ENCODE measurements at regions not wholly inside any gene's neighbourhood (a gene's known extent, or its start where the extent isn't known, plus 50 kb on each side); places are given as distances from the start of the nearest gene placed in this dataset.

GRCh38 chr16:59216291-59216690 is 482.2 kb upstream of the GOT2 start:
- TF ChIP-seq POLR2A (IDR thresholded peaks at IDR 0.05) (no peak), CTCF (IDR thresholded peaks at IDR 0.05) (no peak)
- no peak overlapping the region for H3K27ac ChIP-seq
- WGBS, 2 donors, result 54 to 76% methylated on average over 3 of the region's 3 CpGs
- intact Hi-C loops (cut with DNase I), result no loop called here
- H3K4me3 ChIP-seq, result no peak overlapping the region
- H3K9me3 ChIP-seq, result no peaks in the 10 kb centered on the region
- no peaks in the 10 kb centered on the region for H3K4me1 ChIP-seq
- no peaks in the 10 kb centered on the region for H3K27me3 ChIP-seq
- ATAC-seq (no peak), DNase-seq (no peak)
- no peaks in the 10 kb centered on the region for H3K36me3 ChIP-seq (replicated peaks in 1 of 2; ENCODE audit: insufficient read depth in 1 of 2, low read depth in 2 of 2)

- intact Hi-C loops (cut with DNase I), result no loop called here
- ATAC-seq, result no peak
- Histone ChIP-seq H3K27me3 (no peaks in the 10 kb centered on the region), H3K4me1 (no peaks in the 10 kb centered on the region), H3K36me3 (replicated peaks in 1 of 2; ENCODE audit: insufficient read depth in 1 of 2, low read depth in 2 of 2) (no peaks in the 10 kb centered on the region), H3K27ac (no peak overlapping the region), H3K9me3 (no peaks in the 10 kb centered on the region), H3K4me3 (no peak overlapping the region)
- WGBS, 2 donors, result 32 to 49% methylated on average over 2 of the region's 2 CpGs
- TF ChIP-seq CTCF (IDR thresholded peaks at IDR 0.05) (no peak), POLR2A (IDR thresholded peaks at IDR 0.05) (no peak)
- DNase-seq, result no peak
These were observed 480.3 kb upstream of the GOT2 start for GRCh38 chr16:59214455-59214854.

GRCh38 chr16:59213952-59214351 is 479.8 kb upstream of the GOT2 start:
- no peaks in the 10 kb centered on the region for H3K4me1 ChIP-seq
- TF ChIP-seq CTCF (IDR thresholded peaks at IDR 0.05), result no peak
- no peak for TF ChIP-seq POLR2A (IDR thresholded peaks at IDR 0.05)
- no peak overlapping the region for H3K27ac ChIP-seq
- H3K4me3 ChIP-seq, result no peak overlapping the region
- H3K9me3 ChIP-seq, result no peaks in the 10 kb centered on the region
- ATAC-seq, result no peak
- H3K27me3 ChIP-seq, result no peaks in the 10 kb centered on the region
- DNase-seq, result no peak
- H3K36me3 ChIP-seq (replicated peaks in 1 of 2; ENCODE audit: insufficient read depth in 1 of 2, low read depth in 2 of 2), result no peaks in the 10 kb centered on the region
- intact Hi-C loops (cut with DNase I), result no loop called here
- 50 to 63% methylated on average over 1 of the region's 1 CpG for WGBS, 2 donors

GRCh38 chr16:59212492-59213024 is 478.4 kb upstream of the GOT2 start:
- H3K36me3 ChIP-seq (replicated peaks in 1 of 2; ENCODE audit: insufficient read depth in 1 of 2, low read depth in 2 of 2), result no peaks in the 10 kb centered on the region
- no peak overlapping the region for H3K4me3 ChIP-seq
- H3K27me3 ChIP-seq, result no peaks in the 10 kb centered on the region
- no peak for ATAC-seq
- H3K4me1 ChIP-seq, result no peaks in the 10 kb centered on the region
- TF ChIP-seq POLR2A (IDR thresholded peaks at IDR 0.05) (no peak), CTCF (IDR thresholded peaks at IDR 0.05) (no peak)
- no peaks in the 10 kb centered on the region for H3K9me3 ChIP-seq
- 53 to 55% methylated on average over 1 of the region's 1 CpG for WGBS, 2 donors
- no peak for DNase-seq
- intact Hi-C loops (cut with DNase I), result no loop called here
- H3K27ac ChIP-seq, result no peak overlapping the region

- H3K27ac ChIP-seq, result peak overlapping the region in 1 of 4 donors; percentile 34
- H3K27me3 ChIP-seq, result no peaks in the 10 kb centered on the region
- TF ChIP-seq POLR2A (IDR thresholded peaks at IDR 0.05) (no peak), CTCF (IDR thresholded peaks at IDR 0.05) (no peak)
- WGBS, 2 donors, result 11 to 17% methylated on average over 7 of the region's 7 CpGs
- no peaks in the 10 kb centered on the region for H3K36me3 ChIP-seq (replicated peaks in 1 of 2; ENCODE audit: insufficient read depth in 1 of 2, low read depth in 2 of 2)
- H3K9me3 ChIP-seq, result no peaks in the 10 kb centered on the region
- ATAC-seq, result peak; percentile 79
- intact Hi-C loops (cut with DNase I), result no loop called here
- no peaks in the 10 kb centered on the region for H3K4me1 ChIP-seq
- H3K4me3 ChIP-seq, result no peak overlapping the region
- peak; percentile 4 to 15 (median 8) for DNase-seq
These were observed 476.9 kb upstream of the GOT2 start for GRCh38 chr16:59210955-59211541.
